H9 (cell line): ENCODE measurements at regions not wholly inside any gene's neighbourhood (a gene's known extent, or its start where the extent isn't known, plus 50 kb on each side); places are given as distances from the start of the nearest gene placed in this dataset.

Experiments used
- DNase-seq: peaks from one replicate; pipeline ENCODE4 v3.0.0-alpha.2; 2017
- H2AFZ ChIP-seq: one replicate; pipeline ENCODE4 v1.6.1; 2013; ENCODE audit warnings: mild to moderate bottlenecking, low read length, control low read depth, moderate library complexity
- H2AK5ac ChIP-seq: 2 replicates; pipeline ENCODE4 v1.6.1; 2013; ENCODE audit warnings: low read length, control low read depth, mixed read lengths; ENCODE audit not compliant: insufficient read length
- H2BK120ac ChIP-seq: one replicate; pipeline ENCODE4 v1.6.1; 2013; ENCODE audit warnings: low read depth, mild to moderate bottlenecking, low read length, control low read depth, inconsistent platforms; ENCODE audit not compliant: poor library complexity, severe bottlenecking
- H2BK12ac ChIP-seq: 2 replicates; pipeline ENCODE4 v1.6.1; 2013; ENCODE audit warnings: low read length, control low read depth, mixed read lengths, low read depth; ENCODE audit not compliant: insufficient read length
- H2BK15ac ChIP-seq: 2 replicates; pipeline ENCODE4 v1.6.1; 2013; ENCODE audit warnings: low read depth, low read length, control low read depth
- H2BK20ac ChIP-seq: one replicate; pipeline ENCODE4 v1.6.1; 2013; ENCODE audit warnings: low read depth, mild to moderate bottlenecking, low read length, control low read depth, inconsistent platforms; ENCODE audit not compliant: poor library complexity, severe bottlenecking
- H2BK5ac ChIP-seq: 2 replicates; pipeline ENCODE4 v1.6.1; 2013; ENCODE audit warnings: low read length, control low read depth, mixed read lengths; ENCODE audit not compliant: insufficient read length
- H3K14ac ChIP-seq: 2 replicates; pipeline ENCODE4 v1.6.1; 2013; ENCODE audit warnings: low read length, control low read depth; ENCODE audit not compliant: insufficient read depth
- H3K18ac ChIP-seq: 2 replicates; pipeline ENCODE4 v1.6.1; 2013; ENCODE audit warnings: low read depth, mild to moderate bottlenecking, mixed read lengths, low read length, control low read depth; ENCODE audit not compliant: insufficient read length
- H3K23ac ChIP-seq: 2 replicates; pipeline ENCODE4 v1.6.1; 2013; ENCODE audit warnings: low read length, control low read depth, mixed read lengths, low read depth; ENCODE audit not compliant: insufficient read length
- H3K23me2 ChIP-seq: 2 replicates; pipeline ENCODE4 v1.6.1; 2013; ENCODE audit warnings: low read depth, mild to moderate bottlenecking, mixed read lengths, low read length, control low read depth; ENCODE audit not compliant: insufficient read length, poor library complexity, severe bottlenecking
- H3K27ac ChIP-seq: 2 replicates; pipeline ENCODE4 v1.5.1; 2013; ENCODE audit warnings: low read length, control low read depth, mixed read lengths, low read depth; ENCODE audit not compliant: insufficient read length
- H3K27me3 ChIP-seq: 2 replicates; pipeline ENCODE4 v1.6.1; 2013; ENCODE audit warnings: low read length, control low read depth, inconsistent platforms; ENCODE audit not compliant: insufficient read depth
- H3K4ac ChIP-seq: 2 replicates; pipeline ENCODE4 v1.6.1; 2013; ENCODE audit warnings: low read depth, mild to moderate bottlenecking, control low read depth, inconsistent platforms, low read length, moderate library complexity
- H3K4me1 ChIP-seq: 2 replicates; pipeline ENCODE4 v1.6.1; 2013; ENCODE audit warnings: low read length, control low read depth, inconsistent platforms; ENCODE audit not compliant: insufficient read depth
- H3K4me2 ChIP-seq: 2 replicates; pipeline ENCODE4 v1.6.1; 2013; ENCODE audit warnings: low read length, control low read depth, mixed read lengths; ENCODE audit not compliant: insufficient read length, insufficient read depth
- H3K56ac ChIP-seq: 2 replicates; pipeline ENCODE4 v1.6.1; 2013; ENCODE audit warnings: low read depth, mild to moderate bottlenecking, mixed read lengths, low read length, control low read depth; ENCODE audit not compliant: insufficient read length
- H3K79me1 ChIP-seq: 2 replicates; pipeline ENCODE4 v1.6.1; 2013; ENCODE audit warnings: low read depth, mild to moderate bottlenecking, moderate library complexity, low read length, control low read depth, inconsistent platforms; ENCODE audit not compliant: insufficient read depth, poor library complexity, severe bottlenecking
- H3K79me2 ChIP-seq: 2 replicates; pipeline ENCODE4 v1.6.1; 2013; ENCODE audit warnings: low read length, control low read depth, inconsistent platforms; ENCODE audit not compliant: insufficient read depth
- H3K9ac ChIP-seq: 2 replicates; pipeline ENCODE4 v1.6.1; 2013; ENCODE audit warnings: low read length, control low read depth, mixed read lengths; ENCODE audit not compliant: insufficient read length; ENCODE audit errors: extremely low read depth
- H3K9me3 ChIP-seq: one replicate; pipeline ENCODE4 v1.6.1; 2013; ENCODE audit warnings: low read depth, low read length, inconsistent platforms; ENCODE audit not compliant: control insufficient read depth
- H3T11ph ChIP-seq: one replicate; pipeline ENCODE4 v1.6.1; 2013; ENCODE audit warnings: mild to moderate bottlenecking, low read length, control low read depth, inconsistent platforms
- H4K20me1 ChIP-seq: one replicate; pipeline ENCODE4 v1.6.1; 2013; ENCODE audit not compliant: control insufficient read depth, insufficient read length, insufficient read depth
- H4K5ac ChIP-seq: 2 replicates; pipeline ENCODE4 v1.6.1; 2013; ENCODE audit warnings: low read depth, mild to moderate bottlenecking, mixed read lengths, low read length, control low read depth; ENCODE audit not compliant: insufficient read length
- H4K8ac ChIP-seq: replicated peaks from 2 replicates; pipeline ENCODE4 v1.6.1; 2013; ENCODE audit warnings: low read length, control low read depth, mixed read lengths, low read depth; ENCODE audit not compliant: insufficient read length
- H4K91ac ChIP-seq: 2 replicates; pipeline ENCODE4 v1.6.1; 2013; ENCODE audit warnings: low read depth, mild to moderate bottlenecking, moderate library complexity, mixed read lengths, low read length, control low read depth; ENCODE audit not compliant: insufficient read length
- H3K27ac Mint-ChIP-seq, 3 experiments: 2 replicates in 2 of 3; 3 replicates in 1 of 3; pipeline ENCODE4 v1.8.0; 2020 to 2021; ENCODE audit warnings: mixed read lengths in 3 of 3, mild to moderate bottlenecking in 1 of 3, moderate library complexity in 1 of 3
- H3K27me3 Mint-ChIP-seq: 2 replicates; pipeline ENCODE4 v1.8.0; 2021; ENCODE audit warnings: low read depth, mild to moderate bottlenecking, moderate library complexity, mixed read lengths
- H3K36me3 Mint-ChIP-seq, 3 experiments: 2 replicates in 2 of 3; 3 replicates in 1 of 3; pipeline ENCODE4 v1.8.0; 2020 to 2021; ENCODE audit warnings: low read depth in 3 of 3, mixed read lengths in 3 of 3; ENCODE audit not compliant: insufficient read depth in 1 of 3
- H3K4me1 Mint-ChIP-seq, 2 experiments: 2 replicates each; pipeline ENCODE4 v1.8.0; 2020; ENCODE audit warnings: mixed read lengths in 2 of 2
- H3K4me3 Mint-ChIP-seq, 2 experiments: 2 replicates in 1 of 2; 3 replicates in 1 of 2; pipeline ENCODE4 v1.8.0; 2020 to 2021; ENCODE audit warnings: mild to moderate bottlenecking in 2 of 2, mixed read lengths in 2 of 2, moderate library complexity in 1 of 2
- H3K9me3 Mint-ChIP-seq, 2 experiments: 2 replicates in 1 of 2; 3 replicates in 1 of 2; pipeline ENCODE4 v1.8.0; 2020; ENCODE audit warnings: mild to moderate bottlenecking in 2 of 2, mixed read lengths in 2 of 2, moderate library complexity in 1 of 2
- TF ChIP-seq, protein P1 (sequence below): fragments of 200-600 bp; sonication (generic); conservative IDR thresholded peaks from 3 replicates; pipeline ENCODE4 v1.8.0; 2021; ENCODE audit warnings: antibody characterized with exemption, mild to moderate bottlenecking

DNA sequence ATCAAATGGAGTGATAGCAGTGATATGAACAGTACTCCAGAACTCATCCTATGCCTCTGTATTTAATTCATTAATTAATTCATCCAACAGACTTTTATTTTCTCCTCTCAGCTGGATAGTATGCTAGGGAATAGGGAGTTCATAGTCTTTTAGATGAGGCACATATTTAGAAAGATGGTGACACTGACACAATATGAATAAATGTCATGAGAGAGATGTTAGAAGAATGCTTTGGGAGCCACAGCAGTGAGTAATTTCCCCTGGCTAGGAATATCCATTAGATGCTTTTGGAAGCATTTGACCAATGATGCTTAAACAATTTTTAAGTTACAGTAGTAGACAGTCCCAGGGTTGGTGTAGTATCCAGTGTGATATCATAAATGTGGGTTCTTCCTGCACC is 428.7 kb upstream of the SGCD start:
- no peaks in the 10 kb centered on the region for H3K79me1 ChIP-seq
- Mint-ChIP-seq H3K36me3 (no peaks in the 10 kb centered on the region), H3K4me1 (peaks cover 0 to 7% of the 10 kb centered on the region in 2 experiments; a peak in 1 of 4 replicates), H3K27ac (no peak overlapping the region), H3K4me3 (no peak overlapping the region), H3K9me3 (no peaks in the 10 kb centered on the region), H3K27me3 (no peaks in the 10 kb centered on the region)
- H3K14ac ChIP-seq, result no peak overlapping the region
- H3K27me3 ChIP-seq, result no peaks in the 10 kb centered on the region
- H2BK12ac ChIP-seq, result no peak overlapping the region
- no peak overlapping the region for H3K18ac ChIP-seq
- H4K8ac ChIP-seq, result no peak overlapping the region
- no peak overlapping the region for H3K56ac ChIP-seq
- no peaks in the 10 kb centered on the region for H3K4me1 ChIP-seq
- H3K4me2 ChIP-seq, result no peak overlapping the region
- no peaks in the 10 kb centered on the region for H4K20me1 ChIP-seq
- no peaks in the 10 kb centered on the region for H3K23me2 ChIP-seq
- H3K9me3 ChIP-seq, result no peaks in the 10 kb centered on the region
- no peak overlapping the region for H2BK5ac ChIP-seq
- H2AK5ac ChIP-seq, result no peak overlapping the region
- H3T11ph ChIP-seq, result no peak overlapping the region
- TF ChIP-seq, protein P1, sequence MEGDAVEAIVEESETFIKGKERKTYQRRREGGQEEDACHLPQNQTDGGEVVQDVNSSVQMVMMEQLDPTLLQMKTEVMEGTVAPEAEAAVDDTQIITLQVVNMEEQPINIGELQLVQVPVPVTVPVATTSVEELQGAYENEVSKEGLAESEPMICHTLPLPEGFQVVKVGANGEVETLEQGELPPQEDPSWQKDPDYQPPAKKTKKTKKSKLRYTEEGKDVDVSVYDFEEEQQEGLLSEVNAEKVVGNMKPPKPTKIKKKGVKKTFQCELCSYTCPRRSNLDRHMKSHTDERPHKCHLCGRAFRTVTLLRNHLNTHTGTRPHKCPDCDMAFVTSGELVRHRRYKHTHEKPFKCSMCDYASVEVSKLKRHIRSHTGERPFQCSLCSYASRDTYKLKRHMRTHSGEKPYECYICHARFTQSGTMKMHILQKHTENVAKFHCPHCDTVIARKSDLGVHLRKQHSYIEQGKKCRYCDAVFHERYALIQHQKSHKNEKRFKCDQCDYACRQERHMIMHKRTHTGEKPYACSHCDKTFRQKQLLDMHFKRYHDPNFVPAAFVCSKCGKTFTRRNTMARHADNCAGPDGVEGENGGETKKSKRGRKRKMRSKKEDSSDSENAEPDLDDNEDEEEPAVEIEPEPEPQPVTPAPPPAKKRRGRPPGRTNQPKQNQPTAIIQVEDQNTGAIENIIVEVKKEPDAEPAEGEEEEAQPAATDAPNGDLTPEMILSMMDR, result no peak
- no peak overlapping the region for H3K9ac ChIP-seq
- H3K27ac ChIP-seq, result no peak overlapping the region
- H3K79me2 ChIP-seq, result no peaks in the 10 kb centered on the region
- no peak overlapping the region for H4K91ac ChIP-seq
- DNase-seq, result no peak
- no peak overlapping the region for H2BK15ac ChIP-seq
- H2BK20ac ChIP-seq, result no peak overlapping the region
- no peak overlapping the region for H4K5ac ChIP-seq
- no peak overlapping the region for H2AFZ ChIP-seq
- no peak overlapping the region for H3K23ac ChIP-seq
- H2BK120ac ChIP-seq, result no peak overlapping the region
- H3K4ac ChIP-seq, result no peak overlapping the region
